Breast epithelium (tissue), 4 donors: ENCODE measurements at regions not wholly inside any gene's neighbourhood (a gene's known extent, or its start where the extent isn't known, plus 50 kb on each side); places are given as distances from the start of the nearest gene placed in this dataset.

Experiments
- DNase-seq, 2 donors: peaks; one replicate each; pipeline ENCODE4 v3.0.0-alpha.2; 2019; ENCODE audit warnings: low spot score in 2 of 2
- H3K27ac ChIP-seq, 2 donors: fragments of 200-600 bp; sonication (generic) in 1 of 2; one replicate each; pipeline ENCODE4 v1.5.1; 2016 to 2019; ENCODE audit warnings: mild to moderate bottlenecking in 1 of 2
- H3K27me3 ChIP-seq, 2 donors: fragments of 200-600 bp; sonication (generic) in 1 of 2; one replicate each; pipeline versions ENCODE4 v1.5.1 to v1.6.0; 2017 to 2019; ENCODE audit warnings: control low read depth in 1 of 2, mild to moderate bottlenecking in 1 of 2
- H3K36me3 ChIP-seq: fragments of 200-600 bp; one replicate; pipeline ENCODE4 v1.5.1; 2019
- H3K4me1 ChIP-seq, 2 donors: fragments of 200-600 bp; sonication (generic); one replicate each; pipeline ENCODE4 v1.5.1; 2016 to 2019; ENCODE audit warnings: control low read depth in 1 of 2
- H3K4me3 ChIP-seq, 3 donors: fragments of 200-600 bp; sonication (generic); 1 replicate in 2 of 3; 2 replicates in 1 of 3; pipeline ENCODE4 v1.5.1; 2016 to 2019; ENCODE audit warnings: mild to moderate bottlenecking in 3 of 3, moderate library complexity in 2 of 3
- H3K9me3 ChIP-seq, 2 donors: fragments of 200-600 bp; sonication (generic) in 1 of 2; one replicate each; pipeline ENCODE4 v1.5.1; 2016 to 2019; ENCODE audit warnings: control low read depth in 1 of 2
- POLR2A ChIP-seq: fragments of 450-650 bp; IDR thresholded peaks from one replicate; pipeline ENCODE4 v1.6.1; 2016; ENCODE audit warnings: antibody characterized with exemption, mild to moderate bottlenecking, moderate library complexity
- POLR2AphosphoS5 ChIP-seq, 3 donors: sonication (generic); formaldehyde crosslinking; IDR thresholded peaks; one replicate each; pipeline ENCODE4 v1.6.1; 2017; ENCODE audit warnings: antibody characterized with exemption in 3 of 3
- intact Hi-C: fragments of 100-400 bp; cut with DNase I; formaldehyde crosslinking; loops from one replicate; pipeline ENCODE4 v1.15.1; 2023; ENCODE audit warnings: low total_unique reads
- TF ChIP-seq, protein P1 (sequence below), 3 donors: fragments of 450-650 bp; IDR thresholded peaks; one replicate each; pipeline ENCODE4 v1.5.1; 2016 to 2017; ENCODE audit warnings: antibody characterized with exemption in 3 of 3, mild to moderate bottlenecking in 3 of 3, moderate library complexity in 3 of 3

DNA sequence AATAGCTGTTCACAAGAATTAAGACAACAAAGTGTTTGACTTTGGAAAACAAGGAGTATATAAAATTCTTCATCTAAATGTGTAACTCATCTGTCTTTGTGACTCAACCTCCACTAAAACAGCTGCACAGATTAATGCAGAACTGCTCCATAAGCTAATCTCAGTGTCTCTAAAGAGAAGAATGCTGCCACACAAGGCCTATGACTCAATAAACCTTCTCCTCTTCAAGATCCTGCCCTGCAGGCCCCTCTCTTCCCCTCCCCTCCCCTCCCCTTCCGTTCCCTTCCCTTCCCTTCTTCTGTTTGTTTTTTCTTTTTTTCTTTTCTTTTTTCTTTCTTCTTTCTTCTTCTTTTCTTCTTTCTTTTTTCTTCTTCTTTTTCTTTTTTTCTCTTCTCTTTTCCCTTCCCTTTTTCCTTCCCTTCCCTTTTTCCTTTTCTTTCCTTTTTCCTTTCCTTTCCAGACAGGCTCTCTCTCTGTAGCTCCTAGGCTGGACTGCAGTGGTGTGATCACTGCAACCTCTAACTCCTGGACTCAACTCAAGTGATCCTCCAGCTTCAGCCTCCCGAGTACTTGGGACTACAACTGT, 1052.8 kb downstream of the BRINP3 start:
- DNase-seq: no peak

DNA sequence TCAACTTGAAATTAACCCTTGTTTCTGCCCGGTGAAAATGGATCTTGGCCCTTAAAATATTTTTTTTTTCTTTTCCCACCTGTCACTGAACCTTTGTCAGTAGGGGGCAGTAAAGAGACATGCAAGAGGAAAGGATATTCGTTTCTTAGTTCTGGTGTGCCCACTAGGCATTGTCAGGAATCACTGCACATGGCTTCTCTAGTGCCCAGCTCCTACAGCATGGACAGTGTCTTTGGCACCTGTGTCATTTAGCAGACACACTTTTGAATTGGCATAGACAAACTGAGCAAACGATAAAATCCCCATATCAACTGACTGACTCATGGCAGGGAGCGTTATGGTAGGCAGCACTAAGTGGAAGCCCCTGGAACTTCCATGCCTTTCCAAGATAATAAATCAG, 1048.1 kb downstream of the BRINP3 start:
- no peak overlapping the region for H3K4me3 ChIP-seq
- intact Hi-C loops: no loop called here
- no peak overlapping the region for H3K27ac ChIP-seq

More for the DNA sequence above, 1052.8 kb downstream of the BRINP3 start:
- no peak overlapping the region for H3K27ac ChIP-seq
- intact Hi-C loops: no loop called here
- TF ChIP-seq, protein P1, sequence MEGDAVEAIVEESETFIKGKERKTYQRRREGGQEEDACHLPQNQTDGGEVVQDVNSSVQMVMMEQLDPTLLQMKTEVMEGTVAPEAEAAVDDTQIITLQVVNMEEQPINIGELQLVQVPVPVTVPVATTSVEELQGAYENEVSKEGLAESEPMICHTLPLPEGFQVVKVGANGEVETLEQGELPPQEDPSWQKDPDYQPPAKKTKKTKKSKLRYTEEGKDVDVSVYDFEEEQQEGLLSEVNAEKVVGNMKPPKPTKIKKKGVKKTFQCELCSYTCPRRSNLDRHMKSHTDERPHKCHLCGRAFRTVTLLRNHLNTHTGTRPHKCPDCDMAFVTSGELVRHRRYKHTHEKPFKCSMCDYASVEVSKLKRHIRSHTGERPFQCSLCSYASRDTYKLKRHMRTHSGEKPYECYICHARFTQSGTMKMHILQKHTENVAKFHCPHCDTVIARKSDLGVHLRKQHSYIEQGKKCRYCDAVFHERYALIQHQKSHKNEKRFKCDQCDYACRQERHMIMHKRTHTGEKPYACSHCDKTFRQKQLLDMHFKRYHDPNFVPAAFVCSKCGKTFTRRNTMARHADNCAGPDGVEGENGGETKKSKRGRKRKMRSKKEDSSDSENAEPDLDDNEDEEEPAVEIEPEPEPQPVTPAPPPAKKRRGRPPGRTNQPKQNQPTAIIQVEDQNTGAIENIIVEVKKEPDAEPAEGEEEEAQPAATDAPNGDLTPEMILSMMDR (IDR thresholded peaks at IDR 0.05): no peak
- TF ChIP-seq POLR2A: no peak
- TF ChIP-seq POLR2AphosphoS5 (IDR thresholded peaks at IDR 0.05): no peak
- no peaks in the 10 kb centered on the region for H3K4me1 ChIP-seq
- H3K27me3 ChIP-seq: no peaks in the 10 kb centered on the region
- H3K36me3 ChIP-seq: no peaks in the 10 kb centered on the region
- H3K4me3 ChIP-seq: no peak overlapping the region
- H3K9me3 ChIP-seq: no peaks in the 10 kb centered on the region

DNA sequence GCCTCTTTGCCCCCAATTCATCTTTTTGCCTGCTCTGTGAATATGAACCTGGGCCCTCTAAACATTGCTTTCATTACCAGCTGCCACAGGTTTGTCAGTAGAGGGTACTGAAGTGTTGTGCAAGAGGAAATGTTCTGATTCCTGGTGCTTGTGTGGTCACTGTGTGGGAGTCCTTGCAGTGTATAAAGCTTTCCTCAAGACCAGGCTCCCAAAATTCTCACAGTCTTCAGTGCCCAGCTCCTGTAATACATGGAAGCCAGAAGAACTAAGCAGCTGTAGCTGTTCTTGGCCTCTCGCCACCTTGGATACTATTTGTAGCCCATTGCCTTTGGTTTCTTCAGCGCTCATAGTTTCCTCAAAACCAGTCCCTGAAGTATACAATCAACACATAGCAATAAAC, 1046.2 kb downstream of the BRINP3 start:
- no peak for DNase-seq
- Histone ChIP-seq H3K27me3 (no peaks in the 10 kb centered on the region), H3K9me3 (no peaks in the 10 kb centered on the region), H3K27ac (no peak overlapping the region), H3K4me3 (no peak overlapping the region), H3K4me1 (no peaks in the 10 kb centered on the region), H3K36me3 (no peaks in the 10 kb centered on the region)
- no peak for TF ChIP-seq POLR2AphosphoS5 (IDR thresholded peaks at IDR 0.05)
- intact Hi-C loops: no loop called here

More for the DNA sequence above, 1048.1 kb downstream of the BRINP3 start:
- DNase-seq: no peak
- H3K4me1 ChIP-seq: no peaks in the 10 kb centered on the region
- H3K36me3 ChIP-seq: no peaks in the 10 kb centered on the region
- no peaks in the 10 kb centered on the region for H3K9me3 ChIP-seq
- no peak for TF ChIP-seq POLR2A
- TF ChIP-seq, protein P1 (IDR thresholded peaks at IDR 0.05): no peak
- H3K27me3 ChIP-seq: no peaks in the 10 kb centered on the region

DNA sequence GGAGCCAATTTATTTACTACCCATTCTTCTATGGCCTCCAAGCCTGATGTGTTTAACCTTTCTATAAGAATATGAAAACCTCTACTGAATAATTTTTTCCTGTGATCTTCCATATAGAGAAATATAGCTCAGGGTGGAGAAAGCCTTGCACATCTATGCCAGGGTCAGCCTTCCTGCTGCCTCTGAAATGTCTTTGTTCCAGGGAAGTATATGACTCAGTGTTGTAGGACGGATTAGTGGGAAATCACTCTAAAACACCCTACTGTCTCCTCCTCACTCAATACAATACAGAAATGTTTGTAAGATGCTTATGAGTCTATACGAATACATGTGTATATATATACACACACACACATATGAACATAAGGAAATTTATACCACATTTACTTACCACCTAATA, 1044.9 kb downstream of the BRINP3 start:
- H3K4me1 ChIP-seq: no peaks in the 10 kb centered on the region
- intact Hi-C loops: no loop called here
- no peak for DNase-seq
- TF ChIP-seq POLR2AphosphoS5 (IDR thresholded peaks at IDR 0.05): no peak
- TF ChIP-seq, protein P1 (IDR thresholded peaks at IDR 0.05): no peak
- TF ChIP-seq POLR2A: no peak
- H3K36me3 ChIP-seq: no peaks in the 10 kb centered on the region
- H3K4me3 ChIP-seq: no peak overlapping the region
- no peak overlapping the region for H3K27ac ChIP-seq
- no peaks in the 10 kb centered on the region for H3K9me3 ChIP-seq
- no peaks in the 10 kb centered on the region for H3K27me3 ChIP-seq

DNA sequence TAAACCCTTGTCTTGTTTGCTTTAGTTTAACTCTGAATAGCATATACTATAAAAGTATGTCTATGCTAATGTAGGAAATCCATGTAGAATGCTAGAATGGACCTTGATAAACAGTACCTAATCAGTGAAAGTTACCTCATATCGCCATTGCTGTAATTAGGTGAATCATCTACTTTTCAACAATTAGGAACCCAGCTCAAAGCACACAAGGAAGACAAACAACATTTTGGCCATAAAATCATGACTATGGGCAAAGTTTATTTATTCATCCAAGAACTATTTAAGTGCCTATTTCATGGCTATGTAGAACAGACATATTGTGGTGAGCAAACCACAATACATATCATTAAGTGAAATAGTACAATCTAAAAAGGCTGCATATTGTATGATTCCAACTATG, 1043.2 kb downstream of the BRINP3 start:
- no peak overlapping the region for H3K4me3 ChIP-seq
- no peak overlapping the region for H3K27ac ChIP-seq
- no peaks in the 10 kb centered on the region for H3K36me3 ChIP-seq
- intact Hi-C loops: no loop called here
- H3K4me1 ChIP-seq: no peaks in the 10 kb centered on the region
- no peak for TF ChIP-seq POLR2AphosphoS5 (IDR thresholded peaks at IDR 0.05)
- TF ChIP-seq, protein P1 (IDR thresholded peaks at IDR 0.05): no peak
- TF ChIP-seq POLR2A: no peak
- no peaks in the 10 kb centered on the region for H3K9me3 ChIP-seq
- no peaks in the 10 kb centered on the region for H3K27me3 ChIP-seq
- DNase-seq: no peak

DNA sequence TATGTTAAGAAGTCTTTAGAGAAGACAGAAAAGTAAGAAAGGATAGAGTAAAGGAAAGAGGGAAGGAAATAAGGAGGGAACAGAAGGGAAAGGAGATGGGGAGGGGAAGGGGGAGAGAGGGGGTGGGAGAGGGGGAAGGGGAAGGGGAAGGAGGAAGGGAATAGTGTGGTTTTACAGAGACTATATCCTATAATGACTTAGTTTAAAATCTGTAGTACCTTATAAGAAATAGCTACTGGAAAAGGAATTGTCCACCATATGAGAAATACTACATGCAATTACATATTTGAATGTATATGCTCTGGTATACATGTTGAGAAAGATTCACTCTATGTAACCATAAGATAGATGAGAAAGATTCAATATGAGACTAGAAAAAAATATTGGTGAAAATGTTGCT, 1042.3 kb downstream of the BRINP3 start:
- TF ChIP-seq, protein P1 (IDR thresholded peaks at IDR 0.05): no peak
- no peak for TF ChIP-seq POLR2AphosphoS5 (IDR thresholded peaks at IDR 0.05)
- no peak for TF ChIP-seq POLR2A
- Histone ChIP-seq H3K27me3 (no peaks in the 10 kb centered on the region), H3K27ac (no peak overlapping the region), H3K4me1 (no peaks in the 10 kb centered on the region), H3K9me3 (no peaks in the 10 kb centered on the region), H3K36me3 (no peaks in the 10 kb centered on the region), H3K4me3 (no peak overlapping the region)
- intact Hi-C loops: no loop called here
- no peak for DNase-seq
